Parathyroid adenoma (tissue), 2 donors: ENCODE measurements at regions not wholly inside any gene's neighbourhood (a gene's known extent, or its start where the extent isn't known, plus 50 kb on each side); places are given as distances from the start of the nearest gene placed in this dataset.

ENCODE experiments used
- H2AFZ ChIP-seq: fragments of 300-600 bp; sonication (generic); one replicate; pipeline ENCODE4 v1.7.0; 2017; ENCODE audit warnings: antibody characterized with exemption, mild to moderate bottlenecking
- H3K27ac ChIP-seq: fragments of 300-600 bp; sonication (generic); one replicate; pipeline ENCODE4 v1.7.0; 2017
- H3K27me3 ChIP-seq: fragments of 300-600 bp; sonication (generic); one replicate; pipeline ENCODE4 v1.7.0; 2017; ENCODE audit warnings: low read length; ENCODE audit not compliant: control insufficient read depth, insufficient read depth
- H3K36me3 ChIP-seq: fragments of 300-600 bp; sonication (generic); one replicate; pipeline ENCODE4 v1.7.0; 2017; ENCODE audit warnings: low read length; ENCODE audit not compliant: control insufficient read depth, insufficient read depth
- H3K4me1 ChIP-seq: fragments of 300-600 bp; sonication (generic); one replicate; pipeline ENCODE4 v1.7.0; 2017; ENCODE audit warnings: control low read depth
- H3K4me2 ChIP-seq: fragments of 300-600 bp; sonication (generic); one replicate; pipeline ENCODE4 v1.7.0; 2017; ENCODE audit warnings: low read length
- H3K4me3 ChIP-seq: fragments of 300-600 bp; sonication (generic); one replicate; pipeline ENCODE4 v1.7.0; 2017; ENCODE audit warnings: low read depth, low read length
- H3K79me2 ChIP-seq: fragments of 300-600 bp; sonication (generic); one replicate; pipeline ENCODE4 v1.7.0; 2017; ENCODE audit warnings: control low read depth
- H3K9ac ChIP-seq: fragments of 300-600 bp; sonication (generic); one replicate; pipeline ENCODE4 v1.7.0; 2017; ENCODE audit warnings: mild to moderate bottlenecking
- H3K9me3 ChIP-seq: fragments of 300-600 bp; sonication (generic); one replicate; pipeline ENCODE4 v1.7.0; 2017; ENCODE audit warnings: low read length; ENCODE audit not compliant: control insufficient read depth
- CTCF ChIP-seq: fragments of 300-600 bp; sonication (generic); IDR thresholded peaks from one replicate; pipeline ENCODE4 v1.7.0; 2017; ENCODE audit warnings: antibody characterized with exemption, mild to moderate bottlenecking
- donor health status: primary hyperparathyroidism.

- H3K4me1 ChIP-seq = no peaks in the 10 kb centered on the region
- H3K4me3 ChIP-seq = no peak overlapping the region
- no peak overlapping the region for H2AFZ ChIP-seq
- no peak for TF ChIP-seq CTCF
- no peaks in the 10 kb centered on the region for H3K79me2 ChIP-seq
- H3K27me3 ChIP-seq = no peaks in the 10 kb centered on the region
- H3K36me3 ChIP-seq = no peaks in the 10 kb centered on the region
- H3K9ac ChIP-seq = no peak overlapping the region
- no peaks in the 10 kb centered on the region for H3K9me3 ChIP-seq
- no peak overlapping the region for H3K4me2 ChIP-seq
- H3K27ac ChIP-seq = no peak overlapping the region
Measured at GRCh38 chr5:117336208-117336607, 761.6 kb upstream of the SEMA6A start.

- H3K9ac ChIP-seq = no peak overlapping the region
- no peaks in the 10 kb centered on the region for H3K36me3 ChIP-seq
- no peak overlapping the region for H3K4me2 ChIP-seq
- H2AFZ ChIP-seq = no peak overlapping the region
- H3K9me3 ChIP-seq = no peaks in the 10 kb centered on the region
- no peak overlapping the region for H3K27ac ChIP-seq
- H3K79me2 ChIP-seq = no peaks in the 10 kb centered on the region
- H3K4me3 ChIP-seq = no peak overlapping the region
- TF ChIP-seq CTCF = no peak
- H3K4me1 ChIP-seq = no peaks in the 10 kb centered on the region
- H3K27me3 ChIP-seq = no peaks in the 10 kb centered on the region
Measured at GRCh38 chr5:117333011-117333410, 758.4 kb upstream of the SEMA6A start.

- no peak overlapping the region for H3K4me2 ChIP-seq
- H3K36me3 ChIP-seq = no peaks in the 10 kb centered on the region
- H3K9ac ChIP-seq = no peak overlapping the region
- no peak overlapping the region for H3K27ac ChIP-seq
- H3K4me3 ChIP-seq = no peak overlapping the region
- no peaks in the 10 kb centered on the region for H3K4me1 ChIP-seq
- no peaks in the 10 kb centered on the region for H3K27me3 ChIP-seq
- H3K9me3 ChIP-seq = no peaks in the 10 kb centered on the region
- H2AFZ ChIP-seq = no peak overlapping the region
- TF ChIP-seq CTCF = no peak
- H3K79me2 ChIP-seq = no peaks in the 10 kb centered on the region
Measured at GRCh38 chr5:117332341-117332740, 757.7 kb upstream of the SEMA6A start.

GRCh38 chr5:117327511-117327910, 752.9 kb upstream of the SEMA6A start:
- H3K79me2 ChIP-seq = no peaks in the 10 kb centered on the region
- no peak overlapping the region for H3K4me3 ChIP-seq
- H3K9ac ChIP-seq = no peak overlapping the region
- no peak overlapping the region for H2AFZ ChIP-seq
- H3K36me3 ChIP-seq = no peaks in the 10 kb centered on the region
- H3K4me2 ChIP-seq = no peak overlapping the region
- H3K27me3 ChIP-seq = no peaks in the 10 kb centered on the region
- TF ChIP-seq CTCF = no peak
- H3K4me1 ChIP-seq = no peaks in the 10 kb centered on the region
- no peak overlapping the region for H3K27ac ChIP-seq
- H3K9me3 ChIP-seq = no peaks in the 10 kb centered on the region

GRCh38 chr5:117326997-117327396, 752.4 kb upstream of the SEMA6A start:
- Histone ChIP-seq H3K27me3 (no peaks in the 10 kb centered on the region), H3K9me3 (no peaks in the 10 kb centered on the region), H3K4me3 (no peak overlapping the region), H3K79me2 (no peaks in the 10 kb centered on the region), H3K27ac (no peak overlapping the region), H2AFZ (no peak overlapping the region), H3K4me2 (no peak overlapping the region), H3K36me3 (no peaks in the 10 kb centered on the region), H3K9ac (no peak overlapping the region), H3K4me1 (no peaks in the 10 kb centered on the region)
- TF ChIP-seq CTCF = no peak
